ENCODE measurements at regions not wholly inside any gene's neighbourhood (a gene's known extent, or its start where the extent isn't known, plus 50 kb on each side); places are given as distances from the start of the nearest gene placed in this dataset.

DNA sequence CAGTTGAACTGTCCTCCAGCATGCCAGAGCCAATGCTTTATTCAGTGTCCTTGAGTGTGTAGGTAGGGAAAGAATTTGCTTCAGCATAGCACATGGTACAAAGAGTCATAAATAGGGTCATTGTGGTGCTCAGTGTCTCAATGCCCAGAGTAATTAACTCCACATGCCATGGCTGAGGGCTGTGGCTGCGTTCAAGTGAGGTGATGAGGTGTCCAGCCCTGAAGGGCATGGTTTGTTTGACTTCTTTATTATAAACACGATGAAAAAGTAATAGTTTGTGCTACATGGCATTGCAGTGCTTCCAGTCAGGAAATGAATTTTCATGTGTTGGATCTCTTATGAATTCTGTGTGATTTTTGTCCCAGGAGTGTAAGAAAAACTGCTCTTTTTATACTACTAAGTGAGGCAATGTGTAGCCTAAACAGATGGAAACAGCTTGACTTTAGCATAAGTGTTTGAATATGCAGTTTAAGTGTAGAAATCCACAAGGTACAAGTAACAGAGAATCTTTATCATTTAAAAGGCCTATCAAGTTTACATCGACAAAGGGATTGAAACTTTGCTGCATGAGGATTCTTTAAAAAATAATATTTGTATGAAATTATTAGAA, 507.9 kb upstream of the CDH2 start (continued):
- TF ChIP-seq TAF7 (optimal IDR thresholded peaks at IDR 0.05; ENCODE audit: borderline replicate concordance, low read depth, low read length) (no peak), SAP30 (IDR thresholded peaks at IDR 0.05; ENCODE audit: insufficient read depth, insufficient replicate concordance, low read length) (no peak), SIN3A (conservative IDR thresholded peaks at IDR 0.05 in 1 of 2, IDR thresholded peaks at IDR 0.05 in 1 of 2; ENCODE audit: low read depth in 1 of 2, low read length in 2 of 2) (no peak), BACH1 (IDR thresholded peaks at IDR 0.05; ENCODE audit: low read length) (no peak), SP4 (IDR thresholded peaks at IDR 0.05; ENCODE audit: low read length) (no peak), GTF2F1 (IDR thresholded peaks at IDR 0.05; ENCODE audit: borderline replicate concordance, low read depth, low read length) (no peak), SIX5 (IDR thresholded peaks at IDR 0.05; ENCODE audit: low read depth, low read length) (no peak)
- TF ChIP-seq, protein P1, sequence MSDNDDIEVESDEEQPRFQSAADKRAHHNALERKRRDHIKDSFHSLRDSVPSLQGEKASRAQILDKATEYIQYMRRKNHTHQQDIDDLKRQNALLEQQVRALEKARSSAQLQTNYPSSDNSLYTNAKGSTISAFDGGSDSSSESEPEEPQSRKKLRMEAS (IDR thresholded peaks at IDR 0.05) = no peak
